ENCODE measurements at regions not wholly inside any gene's neighbourhood (a gene's known extent, or its start where the extent isn't known, plus 50 kb on each side); places are given as distances from the start of the nearest gene placed in this dataset.

DNA sequence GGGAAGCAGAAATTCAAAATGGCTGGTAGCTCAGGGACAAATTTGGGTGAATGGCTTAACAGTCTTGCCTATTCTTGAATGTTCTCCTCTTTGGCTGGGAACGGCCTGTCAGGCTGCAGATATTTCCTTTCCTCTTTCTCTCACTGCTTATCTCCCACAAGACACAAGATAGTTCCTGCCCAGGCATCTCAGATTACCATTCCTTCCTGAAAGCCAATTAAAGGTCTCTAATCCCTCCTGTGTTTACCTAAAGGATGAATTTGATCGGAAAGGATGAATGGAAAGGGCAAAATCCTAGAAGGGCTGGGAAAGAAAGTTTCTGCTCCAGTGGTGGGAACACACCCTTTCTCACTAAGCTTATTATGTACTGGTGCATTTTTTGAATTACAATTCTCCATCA is 95.9 kb upstream of the JAG1 start:
- FAIRE-seq (no peak), DNase-seq (ENCODE audit: low spot score in 2 of 2) (no peak)

DNA sequence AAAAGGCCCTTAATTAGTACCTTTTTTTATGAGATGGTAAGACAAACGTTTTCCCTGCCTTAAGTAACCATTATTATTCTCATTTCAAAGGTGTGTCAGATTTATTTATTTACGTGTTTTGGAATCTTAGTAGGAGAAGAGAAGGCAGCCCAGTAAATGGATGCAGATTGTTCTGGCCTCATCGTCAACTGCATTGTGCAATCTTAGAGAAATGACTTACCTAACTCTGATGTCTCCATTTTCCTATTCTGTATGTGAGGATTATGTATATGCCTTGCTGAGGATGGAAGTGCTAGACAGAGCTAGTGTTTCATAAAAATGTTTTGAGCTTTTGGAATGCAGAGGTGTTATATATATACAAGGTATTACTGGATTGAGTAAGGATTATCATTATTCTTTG is 97.0 kb upstream of the JAG1 start:
- FAIRE-seq (no peak), DNase-seq (ENCODE audit: low spot score in 2 of 2) (no peak)

GRCh38 chr20:10771435-10772140 is 97.8 kb upstream of the JAG1 start:
- no peak for DNase-seq (ENCODE audit: low spot score in 2 of 2)
- no peak for FAIRE-seq

GRCh38 chr20:10774357-10774943 is 100.7 kb upstream of the JAG1 start:
- DNase-seq (ENCODE audit: low spot score in 2 of 2) = no peak
- no peak for FAIRE-seq

DNA sequence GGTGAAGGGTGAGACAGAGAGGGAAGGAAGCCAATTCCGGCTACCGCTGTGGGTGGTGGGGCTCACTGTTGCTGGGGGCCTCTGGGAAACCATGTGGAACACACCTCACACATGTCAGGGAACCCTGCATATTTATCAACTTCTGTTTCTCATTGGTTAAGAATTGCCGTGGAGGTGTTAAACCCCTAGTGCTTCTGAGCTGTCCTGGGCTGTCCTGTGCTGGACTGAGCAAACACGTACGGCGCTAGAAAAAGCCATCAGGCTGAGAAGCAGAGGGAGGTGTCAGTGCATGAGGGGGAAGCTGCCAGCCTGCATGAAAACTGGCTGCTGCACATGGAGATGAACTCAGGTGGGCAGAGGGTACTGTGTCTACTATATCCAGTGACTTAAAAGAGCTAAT is 103.9 kb upstream of the JAG1 start:
- no peak for FAIRE-seq
- no peak for DNase-seq (ENCODE audit: low spot score in 2 of 2)

GRCh38 chr20:10779911-10780310 is 106.1 kb upstream of the JAG1 start:
- FAIRE-seq = no peak
- no peak for DNase-seq (ENCODE audit: low spot score in 2 of 2)

GRCh38 chr20:10780901-10781300 is 107.1 kb upstream of the JAG1 start:
- FAIRE-seq (no peak), DNase-seq (ENCODE audit: low spot score in 2 of 2) (no peak)

GRCh38 chr20:10781526-10781925 is 107.7 kb upstream of the JAG1 start:
- no peak for FAIRE-seq
- DNase-seq (ENCODE audit: low spot score in 2 of 2) = no peak

GRCh38 chr20:10783707-10784553 is 110.1 kb upstream of the JAG1 start:
- no peak for DNase-seq (ENCODE audit: low spot score in 2 of 2)
- no peak for FAIRE-seq

DNA sequence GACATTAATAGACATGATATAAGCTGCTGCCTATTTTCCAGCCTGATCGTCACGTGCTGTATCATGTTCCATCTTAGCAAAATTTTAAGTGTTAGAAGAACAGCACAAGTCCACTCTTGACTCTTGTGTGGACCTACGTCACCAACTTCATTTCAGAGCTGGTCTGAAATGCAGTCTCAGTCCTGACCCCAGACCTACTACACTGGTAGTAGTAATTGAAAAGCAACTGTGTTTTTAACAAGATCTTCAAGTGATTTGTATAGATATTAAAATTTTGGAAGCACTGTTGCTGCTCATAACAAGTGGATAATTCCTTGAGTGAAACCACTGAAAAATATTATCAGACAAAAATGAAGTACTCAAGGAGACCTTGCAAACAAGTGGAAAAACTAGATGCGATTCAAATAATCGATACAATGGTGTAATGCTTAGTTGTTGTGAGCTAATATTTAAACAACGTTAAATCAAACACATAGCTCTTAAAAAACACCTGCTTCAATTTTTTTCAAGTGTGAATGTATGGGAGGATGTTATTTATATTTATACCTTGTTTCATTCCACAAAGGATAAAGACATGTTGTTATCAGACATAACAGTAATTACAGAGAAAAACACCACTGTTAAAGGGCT is 110.9 kb upstream of the JAG1 start:
- FAIRE-seq (no peak), DNase-seq (ENCODE audit: low spot score in 2 of 2) (no peak)

GRCh38 chr20:10786678-10787077 is 112.9 kb upstream of the JAG1 start:
- no peak for FAIRE-seq

DNA sequence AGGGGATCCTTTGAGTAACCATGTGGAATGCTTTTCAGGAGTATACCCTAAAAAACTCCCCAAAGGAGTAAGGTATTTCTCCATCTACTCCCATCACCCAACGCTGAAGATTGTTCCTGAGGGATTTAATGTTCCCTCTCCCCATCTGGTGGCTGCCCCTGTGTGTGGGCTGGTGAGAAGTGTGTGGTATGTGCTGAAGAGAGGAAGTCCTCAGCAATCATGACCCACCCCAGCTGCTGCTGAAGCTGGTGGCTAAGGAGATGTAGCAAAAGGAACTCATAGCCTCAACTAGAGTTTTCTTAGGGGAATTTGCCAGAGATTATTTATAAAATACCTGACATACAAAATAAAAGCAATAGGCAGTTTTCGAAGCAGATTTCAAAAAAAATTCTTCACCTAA is 114.3 kb upstream of the JAG1 start:
- DNase-seq (ENCODE audit: low spot score in 2 of 2) (no peak), FAIRE-seq (no peak)

More at GRCh38 chr20:10786678-10787077, 112.9 kb upstream of the JAG1 start:
- DNase-seq (ENCODE audit: low spot score in 2 of 2) = no peak

DNA sequence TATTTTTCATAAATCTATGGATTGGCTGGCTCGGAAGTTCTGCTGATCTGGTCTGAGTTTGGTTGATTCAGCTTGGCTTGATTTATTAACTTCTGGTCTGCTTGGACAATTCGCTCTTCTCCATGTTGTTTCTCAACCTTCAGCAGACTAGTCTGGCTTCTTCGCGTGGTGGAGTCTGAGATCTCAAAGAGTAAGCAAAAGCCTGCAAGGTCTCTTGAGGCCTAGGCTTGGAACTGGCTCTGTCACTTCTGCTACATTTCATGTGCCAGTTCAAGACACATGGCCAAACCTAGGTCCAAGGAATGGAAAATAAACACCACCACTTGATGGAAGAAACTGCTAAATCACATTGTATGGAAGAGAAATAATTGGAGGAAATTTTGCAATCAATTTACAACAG is 115.1 kb upstream of the JAG1 start:
- DNase-seq (ENCODE audit: low spot score in 2 of 2) = no peak
- no peak for FAIRE-seq

- no peak for FAIRE-seq
- no peak for DNase-seq (ENCODE audit: low spot score in 2 of 2)
Observed at GRCh38 chr20:10789386-10789785, 115.6 kb upstream of the JAG1 start.

- DNase-seq (ENCODE audit: low spot score in 2 of 2) (no peak), FAIRE-seq (no peak)
Observed at GRCh38 chr20:10790013-10790412, 116.2 kb upstream of the JAG1 start.

DNA sequence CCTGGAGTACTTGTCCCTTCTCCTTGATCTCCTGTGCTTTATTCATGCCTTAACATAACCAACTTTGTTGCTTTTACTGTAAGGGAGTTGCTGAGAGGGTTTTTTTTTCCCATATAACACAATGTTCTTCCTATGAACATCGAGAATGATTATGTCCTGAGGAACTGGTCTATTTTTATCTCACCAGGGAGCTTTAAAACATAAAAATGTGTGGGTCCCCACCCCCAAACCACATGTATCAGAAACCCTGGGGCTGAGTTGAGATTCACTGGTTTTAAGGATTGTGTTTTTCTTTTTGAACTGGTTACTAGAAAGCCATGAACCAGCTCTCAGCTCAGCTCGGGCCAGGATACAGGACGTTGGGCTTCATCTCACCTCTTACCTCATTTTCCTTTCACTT is 118.5 kb upstream of the JAG1 start:
- DNase-seq (ENCODE audit: low spot score in 2 of 2) (peak in 1 of 2 donors; percentile 14), FAIRE-seq (no peak)

- FAIRE-seq = no peak
- DNase-seq (ENCODE audit: low spot score in 2 of 2) = no peak
Observed at GRCh38 chr20:10793766-10794165, 120.0 kb upstream of the JAG1 start.

DNA sequence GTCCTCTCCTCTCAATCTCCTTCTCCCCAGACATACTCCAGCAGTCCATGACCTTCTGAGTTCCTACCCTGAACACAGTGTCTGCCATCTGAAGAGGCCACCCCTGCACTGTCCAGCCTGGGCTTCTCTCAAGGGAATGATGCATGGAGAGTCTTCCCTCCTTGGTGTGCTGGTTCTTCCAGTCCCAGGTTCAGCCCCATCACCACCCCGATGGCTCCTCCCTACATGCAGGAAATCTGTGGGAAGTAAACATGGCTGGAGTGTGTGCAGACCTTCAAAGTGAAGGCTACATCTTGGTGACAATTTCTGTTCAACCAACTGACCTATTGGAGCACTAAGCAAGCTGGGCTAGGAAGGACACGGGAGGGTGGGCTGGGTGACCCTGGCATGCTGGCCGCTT is 121.0 kb upstream of the JAG1 start:
- FAIRE-seq = no peak

GRCh38 chr20:10795286-10796026 is 121.7 kb upstream of the JAG1 start:
- DNase-seq (ENCODE audit: low spot score in 2 of 2) (no peak), FAIRE-seq (no peak)

More for the DNA sequence above, 121.0 kb upstream of the JAG1 start:
- no peak for DNase-seq (ENCODE audit: low spot score in 2 of 2)

GRCh38 chr20:10798811-10799210 is 125.0 kb upstream of the JAG1 start:
- no peak for FAIRE-seq
- DNase-seq (ENCODE audit: low spot score in 2 of 2) = no peak

Data from frontal cortex (tissue), 3 donors.